H9 (cell line): ENCODE measurements at regions not wholly inside any gene's neighbourhood (a gene's known extent, or its start where the extent isn't known, plus 50 kb on each side); places are given as distances from the start of the nearest gene placed in this dataset.

Experiments
- DNase-seq: peaks from one replicate; pipeline ENCODE4 v3.0.0-alpha.2; 2017
- H2AFZ ChIP-seq: one replicate; pipeline ENCODE4 v1.6.1; 2013; ENCODE audit warnings: mild to moderate bottlenecking, low read length, control low read depth, moderate library complexity
- H2AK5ac ChIP-seq: 2 replicates; pipeline ENCODE4 v1.6.1; 2013; ENCODE audit warnings: low read length, control low read depth, mixed read lengths; ENCODE audit not compliant: insufficient read length
- H2BK120ac ChIP-seq: one replicate; pipeline ENCODE4 v1.6.1; 2013; ENCODE audit warnings: low read depth, mild to moderate bottlenecking, low read length, control low read depth, inconsistent platforms; ENCODE audit not compliant: poor library complexity, severe bottlenecking
- H2BK12ac ChIP-seq: 2 replicates; pipeline ENCODE4 v1.6.1; 2013; ENCODE audit warnings: low read length, control low read depth, mixed read lengths, low read depth; ENCODE audit not compliant: insufficient read length
- H2BK15ac ChIP-seq: 2 replicates; pipeline ENCODE4 v1.6.1; 2013; ENCODE audit warnings: low read depth, low read length, control low read depth
- H2BK20ac ChIP-seq: one replicate; pipeline ENCODE4 v1.6.1; 2013; ENCODE audit warnings: low read depth, mild to moderate bottlenecking, low read length, control low read depth, inconsistent platforms; ENCODE audit not compliant: poor library complexity, severe bottlenecking
- H2BK5ac ChIP-seq: 2 replicates; pipeline ENCODE4 v1.6.1; 2013; ENCODE audit warnings: low read length, control low read depth, mixed read lengths; ENCODE audit not compliant: insufficient read length
- H3K14ac ChIP-seq: 2 replicates; pipeline ENCODE4 v1.6.1; 2013; ENCODE audit warnings: low read length, control low read depth; ENCODE audit not compliant: insufficient read depth
- H3K18ac ChIP-seq: 2 replicates; pipeline ENCODE4 v1.6.1; 2013; ENCODE audit warnings: low read depth, mild to moderate bottlenecking, mixed read lengths, low read length, control low read depth; ENCODE audit not compliant: insufficient read length
- H3K23ac ChIP-seq: 2 replicates; pipeline ENCODE4 v1.6.1; 2013; ENCODE audit warnings: low read length, control low read depth, mixed read lengths, low read depth; ENCODE audit not compliant: insufficient read length
- H3K23me2 ChIP-seq: 2 replicates; pipeline ENCODE4 v1.6.1; 2013; ENCODE audit warnings: low read depth, mild to moderate bottlenecking, mixed read lengths, low read length, control low read depth; ENCODE audit not compliant: insufficient read length, poor library complexity, severe bottlenecking
- H3K27ac ChIP-seq: 2 replicates; pipeline ENCODE4 v1.5.1; 2013; ENCODE audit warnings: low read length, control low read depth, mixed read lengths, low read depth; ENCODE audit not compliant: insufficient read length
- H3K27me3 ChIP-seq: 2 replicates; pipeline ENCODE4 v1.6.1; 2013; ENCODE audit warnings: low read length, control low read depth, inconsistent platforms; ENCODE audit not compliant: insufficient read depth
- H3K4ac ChIP-seq: 2 replicates; pipeline ENCODE4 v1.6.1; 2013; ENCODE audit warnings: low read depth, mild to moderate bottlenecking, control low read depth, inconsistent platforms, low read length, moderate library complexity
- H3K4me1 ChIP-seq: 2 replicates; pipeline ENCODE4 v1.6.1; 2013; ENCODE audit warnings: low read length, control low read depth, inconsistent platforms; ENCODE audit not compliant: insufficient read depth
- H3K4me2 ChIP-seq: 2 replicates; pipeline ENCODE4 v1.6.1; 2013; ENCODE audit warnings: low read length, control low read depth, mixed read lengths; ENCODE audit not compliant: insufficient read length, insufficient read depth
- H3K56ac ChIP-seq: 2 replicates; pipeline ENCODE4 v1.6.1; 2013; ENCODE audit warnings: low read depth, mild to moderate bottlenecking, mixed read lengths, low read length, control low read depth; ENCODE audit not compliant: insufficient read length
- H3K79me1 ChIP-seq: 2 replicates; pipeline ENCODE4 v1.6.1; 2013; ENCODE audit warnings: low read depth, mild to moderate bottlenecking, moderate library complexity, low read length, control low read depth, inconsistent platforms; ENCODE audit not compliant: insufficient read depth, poor library complexity, severe bottlenecking
- H3K79me2 ChIP-seq: 2 replicates; pipeline ENCODE4 v1.6.1; 2013; ENCODE audit warnings: low read length, control low read depth, inconsistent platforms; ENCODE audit not compliant: insufficient read depth
- H3K9ac ChIP-seq: 2 replicates; pipeline ENCODE4 v1.6.1; 2013; ENCODE audit warnings: low read length, control low read depth, mixed read lengths; ENCODE audit not compliant: insufficient read length; ENCODE audit errors: extremely low read depth
- H3K9me3 ChIP-seq: one replicate; pipeline ENCODE4 v1.6.1; 2013; ENCODE audit warnings: low read depth, low read length, inconsistent platforms; ENCODE audit not compliant: control insufficient read depth
- H3T11ph ChIP-seq: one replicate; pipeline ENCODE4 v1.6.1; 2013; ENCODE audit warnings: mild to moderate bottlenecking, low read length, control low read depth, inconsistent platforms
- H4K20me1 ChIP-seq: one replicate; pipeline ENCODE4 v1.6.1; 2013; ENCODE audit not compliant: control insufficient read depth, insufficient read length, insufficient read depth
- H4K5ac ChIP-seq: 2 replicates; pipeline ENCODE4 v1.6.1; 2013; ENCODE audit warnings: low read depth, mild to moderate bottlenecking, mixed read lengths, low read length, control low read depth; ENCODE audit not compliant: insufficient read length
- H4K8ac ChIP-seq: replicated peaks from 2 replicates; pipeline ENCODE4 v1.6.1; 2013; ENCODE audit warnings: low read length, control low read depth, mixed read lengths, low read depth; ENCODE audit not compliant: insufficient read length
- H4K91ac ChIP-seq: 2 replicates; pipeline ENCODE4 v1.6.1; 2013; ENCODE audit warnings: low read depth, mild to moderate bottlenecking, moderate library complexity, mixed read lengths, low read length, control low read depth; ENCODE audit not compliant: insufficient read length
- H3K27ac Mint-ChIP-seq, 3 experiments: 2 replicates in 2 of 3; 3 replicates in 1 of 3; pipeline ENCODE4 v1.8.0; 2020 to 2021; ENCODE audit warnings: mixed read lengths in 3 of 3, mild to moderate bottlenecking in 1 of 3, moderate library complexity in 1 of 3
- H3K27me3 Mint-ChIP-seq: 2 replicates; pipeline ENCODE4 v1.8.0; 2021; ENCODE audit warnings: low read depth, mild to moderate bottlenecking, moderate library complexity, mixed read lengths
- H3K36me3 Mint-ChIP-seq, 3 experiments: 2 replicates in 2 of 3; 3 replicates in 1 of 3; pipeline ENCODE4 v1.8.0; 2020 to 2021; ENCODE audit warnings: low read depth in 3 of 3, mixed read lengths in 3 of 3; ENCODE audit not compliant: insufficient read depth in 1 of 3
- H3K4me1 Mint-ChIP-seq, 2 experiments: 2 replicates each; pipeline ENCODE4 v1.8.0; 2020; ENCODE audit warnings: mixed read lengths in 2 of 2
- H3K4me3 Mint-ChIP-seq, 2 experiments: 2 replicates in 1 of 2; 3 replicates in 1 of 2; pipeline ENCODE4 v1.8.0; 2020 to 2021; ENCODE audit warnings: mild to moderate bottlenecking in 2 of 2, mixed read lengths in 2 of 2, moderate library complexity in 1 of 2
- H3K9me3 Mint-ChIP-seq, 2 experiments: 2 replicates in 1 of 2; 3 replicates in 1 of 2; pipeline ENCODE4 v1.8.0; 2020; ENCODE audit warnings: mild to moderate bottlenecking in 2 of 2, mixed read lengths in 2 of 2, moderate library complexity in 1 of 2
- CTCF ChIP-seq: fragments of 200-600 bp; sonication (generic); conservative IDR thresholded peaks from 3 replicates; pipeline ENCODE4 v1.8.0; 2021; ENCODE audit warnings: antibody characterized with exemption, mild to moderate bottlenecking
- WGBS: extraction: QIAGEN DNeasy Blood & Tissue Kit; methylation state at CpG from one replicate; pipeline ENCODE4 v1.1.7; 2013; ENCODE audit warnings: missing lambda C conversion rate, low lambda C conversion rate, mixed read lengths; ENCODE audit not compliant: insufficient read length; ENCODE audit errors: extremely low coverage; 5-methylcytosine and 5-hydroxymethylcytosine counted together

GRCh38 chr10:44492678-44493077, 107.8 kb upstream of the CXCL12 start:
- Histone ChIP-seq H3K9ac (no peak overlapping the region), H3T11ph (no peak overlapping the region), H3K14ac (no peak overlapping the region), H3K79me1 (no peaks in the 10 kb centered on the region), H2AFZ (no peak overlapping the region), H2AK5ac (no peak overlapping the region), H3K27ac (no peak overlapping the region), H2BK5ac (no peak overlapping the region), H3K23me2 (no peaks in the 10 kb centered on the region), H4K8ac (no peak overlapping the region), H3K56ac (no peak overlapping the region), H3K18ac (no peak overlapping the region), H2BK20ac (no peak overlapping the region), H3K79me2 (no peaks in the 10 kb centered on the region), H2BK15ac (no peak overlapping the region), H3K4me1 (no peaks in the 10 kb centered on the region), H2BK120ac (no peak overlapping the region), H4K91ac (no peak overlapping the region), H2BK12ac (no peak overlapping the region), H3K4me2 (no peak overlapping the region), H3K27me3 (no peaks in the 10 kb centered on the region), H3K9me3 (no peaks in the 10 kb centered on the region), H4K20me1 (no peaks in the 10 kb centered on the region), H3K4ac (no peak overlapping the region), H4K5ac (no peak overlapping the region), H3K23ac (no peak overlapping the region)
- H3K9me3 Mint-ChIP-seq, result peaks cover 0 to 11% of the 10 kb centered on the region in 2 experiments; a peak in 3 of 5 replicates
- no peak overlapping the region for H3K27ac Mint-ChIP-seq
- H3K27me3 Mint-ChIP-seq, result peaks cover 5% of the 10 kb centered on the region
- no peak for TF ChIP-seq CTCF
- H3K4me1 Mint-ChIP-seq, result no peaks in the 10 kb centered on the region
- H3K4me3 Mint-ChIP-seq, result no peak overlapping the region
- peaks cover 0 to 5% (median 0%) of the 10 kb centered on the region in 3 experiments; a peak in 2 of 7 replicates for H3K36me3 Mint-ChIP-seq
- WGBS, result no CpG with 5 or more reads among the region's 3 CpGs
- no peak for DNase-seq
